GM12874 (cell line): ENCODE measurements at regions not wholly inside any gene's neighbourhood (a gene's known extent, or its start where the extent isn't known, plus 50 kb on each side); places are given as distances from the start of the nearest gene placed in this dataset.

Experiments
- TF ChIP-seq, protein P1 (sequence below): IDR thresholded peaks from 2 replicates; pipeline ENCODE4 v1.5.1; 2011; ENCODE audit warnings: low read depth, mild to moderate bottlenecking, control low read depth, low read length, moderate library complexity; ENCODE audit not compliant: insufficient read depth

- TF ChIP-seq, protein P1, sequence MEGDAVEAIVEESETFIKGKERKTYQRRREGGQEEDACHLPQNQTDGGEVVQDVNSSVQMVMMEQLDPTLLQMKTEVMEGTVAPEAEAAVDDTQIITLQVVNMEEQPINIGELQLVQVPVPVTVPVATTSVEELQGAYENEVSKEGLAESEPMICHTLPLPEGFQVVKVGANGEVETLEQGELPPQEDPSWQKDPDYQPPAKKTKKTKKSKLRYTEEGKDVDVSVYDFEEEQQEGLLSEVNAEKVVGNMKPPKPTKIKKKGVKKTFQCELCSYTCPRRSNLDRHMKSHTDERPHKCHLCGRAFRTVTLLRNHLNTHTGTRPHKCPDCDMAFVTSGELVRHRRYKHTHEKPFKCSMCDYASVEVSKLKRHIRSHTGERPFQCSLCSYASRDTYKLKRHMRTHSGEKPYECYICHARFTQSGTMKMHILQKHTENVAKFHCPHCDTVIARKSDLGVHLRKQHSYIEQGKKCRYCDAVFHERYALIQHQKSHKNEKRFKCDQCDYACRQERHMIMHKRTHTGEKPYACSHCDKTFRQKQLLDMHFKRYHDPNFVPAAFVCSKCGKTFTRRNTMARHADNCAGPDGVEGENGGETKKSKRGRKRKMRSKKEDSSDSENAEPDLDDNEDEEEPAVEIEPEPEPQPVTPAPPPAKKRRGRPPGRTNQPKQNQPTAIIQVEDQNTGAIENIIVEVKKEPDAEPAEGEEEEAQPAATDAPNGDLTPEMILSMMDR: no peak
Observed at GRCh38 chr6:91437315-91437729, 850.5 kb upstream of the MAP3K7 start.

- TF ChIP-seq, protein P1: no peak
Observed at GRCh38 chr6:91436448-91436847, 849.6 kb upstream of the MAP3K7 start.

DNA sequence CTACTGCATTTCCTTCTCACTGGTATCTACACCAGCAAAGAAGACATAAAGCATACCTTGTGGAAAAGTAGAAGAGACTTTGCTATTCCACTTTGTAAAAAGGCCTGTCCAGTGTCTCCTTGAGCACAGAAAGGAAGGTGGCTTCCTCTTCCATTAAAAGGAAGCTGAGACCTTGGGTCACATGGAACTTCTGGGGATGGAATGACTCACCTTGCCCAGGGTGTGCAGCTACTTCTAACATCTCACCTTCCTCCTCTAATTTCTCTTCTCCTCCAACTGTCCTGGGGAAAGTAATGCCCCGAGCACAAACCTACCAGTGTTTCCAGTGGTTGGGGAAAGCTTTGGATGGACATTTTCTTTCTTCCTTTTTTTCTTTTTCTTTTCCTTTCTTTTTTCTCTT is 848.8 kb upstream of the MAP3K7 start:
- TF ChIP-seq, protein P1: no peak

DNA sequence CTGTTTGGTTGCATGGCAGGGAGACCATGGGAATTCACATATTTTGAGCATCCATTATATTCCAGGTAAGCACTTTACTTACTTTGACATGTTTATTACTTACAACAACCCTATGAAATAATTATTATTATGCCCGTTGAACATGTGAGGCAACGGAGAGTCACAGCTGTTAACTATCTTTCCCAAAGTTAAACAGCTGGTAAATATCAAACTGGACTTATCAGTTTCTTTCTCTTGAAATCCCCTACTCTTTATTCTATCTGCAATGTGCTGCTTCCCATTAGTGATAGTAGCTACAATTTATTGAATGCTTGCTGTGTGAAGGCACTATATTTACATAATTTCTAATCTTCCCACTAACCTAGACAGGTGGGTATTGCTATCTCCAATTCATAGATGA is 847.7 kb upstream of the MAP3K7 start:
- TF ChIP-seq, protein P1: no peak

DNA sequence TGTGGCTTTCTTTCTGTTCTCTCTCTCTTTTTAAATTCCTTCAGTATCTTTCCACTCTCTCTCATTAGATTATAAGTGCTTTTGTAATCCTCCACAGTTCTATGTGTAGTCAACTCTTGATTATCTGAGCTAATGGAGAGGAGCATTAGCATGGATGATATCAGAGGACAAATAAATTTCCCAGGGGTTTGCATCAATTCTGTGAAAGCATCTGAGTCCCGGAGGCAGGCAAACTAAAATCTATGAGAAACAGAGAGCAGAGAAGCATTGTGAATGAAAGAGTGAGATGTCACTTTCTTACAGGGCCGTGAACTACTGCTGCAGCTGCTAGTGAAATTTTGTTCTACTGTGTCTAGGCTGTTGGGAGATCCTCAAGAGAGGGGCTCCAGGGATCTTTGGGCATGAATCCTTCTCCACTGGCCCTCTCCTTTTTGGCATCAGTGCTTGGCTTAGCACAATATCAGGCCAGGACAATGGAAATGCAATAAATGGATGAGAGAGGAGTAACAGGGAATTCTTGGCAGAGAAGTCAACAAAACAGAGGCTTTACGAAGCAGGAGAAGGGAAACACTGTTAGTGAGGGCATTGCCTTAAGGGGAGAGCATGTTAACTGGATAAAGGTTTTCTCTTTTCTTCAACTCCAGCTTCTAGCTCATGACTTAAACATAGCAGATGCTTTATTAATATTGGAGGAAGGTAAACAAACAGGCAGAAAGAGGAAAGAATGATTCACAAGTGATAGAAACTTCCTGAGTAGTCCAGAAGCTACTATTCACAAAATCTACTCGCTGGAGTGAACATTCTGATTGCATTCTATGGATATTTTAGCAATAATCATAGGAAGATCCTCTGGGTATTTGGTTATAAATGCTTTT is 847.0 kb upstream of the MAP3K7 start:
- TF ChIP-seq, protein P1: no peak

GRCh38 chr6:91428953-91429560 is 842.2 kb upstream of the MAP3K7 start:
- TF ChIP-seq, protein P1: no peak

DNA sequence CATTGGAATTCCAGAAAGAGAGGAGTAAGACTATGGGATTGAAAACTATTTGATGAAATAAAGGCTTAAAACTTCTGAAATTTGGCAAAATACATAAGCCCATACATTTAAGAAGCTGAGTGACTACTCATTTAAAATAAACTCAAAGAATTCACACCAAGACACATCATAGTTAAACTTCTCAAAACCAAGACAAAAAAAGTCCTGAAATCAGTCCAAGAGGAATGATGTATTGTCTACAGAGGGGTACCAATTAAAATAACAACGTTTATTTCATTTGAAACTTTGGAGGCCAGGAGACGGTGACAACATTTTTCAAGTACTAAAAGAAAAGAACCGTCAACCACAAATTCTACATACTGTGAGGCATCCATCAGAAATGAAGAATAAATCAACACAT is 841.4 kb upstream of the MAP3K7 start:
- TF ChIP-seq, protein P1: no peak
